HL-60/S4 treated with phorbol 12-myristate 13-acetate at 8.2 ng/mL for 4 days and 3 days (cell line): ENCODE measurements at regions not wholly inside any gene's neighbourhood (a gene's known extent, or its start where the extent isn't known, plus 50 kb on each side); places are given as distances from the start of the nearest gene placed in this dataset.

Experiments
- in situ Hi-C: fragments of 300-500 bp; cut with MboI; formaldehyde crosslinking; loops from 2 replicates; pipeline ENCODE4 v1.15.0; 2022; ENCODE audit warnings: low sequenced_read_pairs

- in situ Hi-C loops = no loop called here
Measured at GRCh38 chr7:41028580-41028979, 674.3 kb downstream of the INHBA start.

DNA sequence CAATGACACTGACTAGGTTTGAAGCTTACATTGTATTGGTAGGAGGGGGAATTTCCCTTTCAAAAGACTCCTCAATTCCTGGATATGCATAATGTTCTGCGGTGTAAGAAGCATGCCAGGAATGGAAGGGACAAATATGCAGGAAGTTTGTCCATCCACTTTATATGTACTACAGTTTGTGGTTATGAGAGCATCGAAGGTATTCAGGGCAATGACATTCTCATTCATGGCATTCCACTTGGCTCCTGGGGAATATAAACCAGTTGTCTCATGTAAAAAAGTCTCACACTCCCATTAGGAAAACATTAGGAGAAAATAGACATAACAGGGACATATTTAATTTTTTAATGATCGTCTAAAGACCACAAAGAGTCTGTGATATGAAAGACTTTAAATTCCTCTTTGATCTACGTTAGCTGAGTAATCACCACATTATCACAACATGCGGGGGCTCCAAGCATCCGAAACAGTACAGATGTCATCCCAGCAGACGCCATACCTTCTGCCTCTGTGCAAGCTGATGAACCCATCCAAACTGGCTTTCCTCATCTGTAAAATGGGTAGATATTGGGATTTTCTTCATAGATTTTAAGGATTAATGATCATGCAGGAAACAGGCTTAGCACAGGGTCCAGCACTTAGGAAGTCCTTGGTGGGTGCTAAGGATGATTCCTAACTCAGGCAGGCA, 675.3 kb downstream of the INHBA start:
- in situ Hi-C loops = no loop called here

GRCh38 chr7:41024126-41024525, 678.8 kb downstream of the INHBA start:
- in situ Hi-C loops = loop anchor here (25.0 kb wide), 1 partner anchor 663 kb away; no protein-coding TSS in a partner anchor

DNA sequence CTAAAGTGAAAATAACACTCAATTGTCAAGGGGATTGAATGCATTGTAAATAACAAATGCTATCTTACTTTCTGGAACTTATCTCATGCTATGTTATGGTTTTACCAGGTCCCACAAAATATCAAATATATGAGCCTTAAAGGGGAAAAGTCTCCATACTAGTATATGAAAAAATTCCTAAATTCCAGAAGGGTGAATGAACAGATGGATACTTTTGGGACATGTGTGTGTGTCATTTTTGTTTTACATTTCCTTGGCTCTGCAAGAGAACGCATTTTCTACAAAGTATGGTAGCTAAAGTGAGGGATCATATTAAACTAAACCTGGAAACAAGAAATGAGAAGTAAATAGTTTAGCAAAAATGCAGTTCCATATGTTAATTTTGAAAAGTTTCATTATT, 682.8 kb downstream of the INHBA start:
- in situ Hi-C loops = loop anchor here (25.0 kb wide), 1 partner anchor 667 kb away; no protein-coding TSS in a partner anchor

- in situ Hi-C loops = loop anchor here (25.0 kb wide), 1 partner anchor 674 kb away; no protein-coding TSS in a partner anchor
Measured at GRCh38 chr7:41013117-41013516, 689.8 kb downstream of the INHBA start.

GRCh38 chr7:41012041-41012440, 690.8 kb downstream of the INHBA start:
- in situ Hi-C loops = loop anchor here (25.0 kb wide), 1 partner anchor 675 kb away; no protein-coding TSS in a partner anchor

DNA sequence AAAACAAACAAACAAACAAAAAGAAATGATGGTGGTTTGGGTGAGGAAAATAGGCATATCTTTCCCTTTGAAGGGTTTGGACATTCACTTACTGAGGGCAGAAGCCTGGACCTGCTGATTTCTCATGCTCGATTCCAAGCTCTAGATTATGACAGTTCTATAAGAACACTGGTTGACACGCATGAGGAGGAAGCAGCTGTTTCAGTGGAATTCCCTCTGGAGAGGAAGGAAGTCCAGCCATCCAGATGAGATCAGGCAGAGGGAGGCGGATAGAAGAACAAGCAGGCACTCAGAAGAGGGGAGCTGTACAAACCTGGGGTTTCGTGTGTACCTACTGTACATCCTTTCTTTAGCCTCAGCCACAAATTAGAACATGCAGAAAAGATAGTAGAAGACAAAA, 691.9 kb downstream of the INHBA start:
- in situ Hi-C loops = loop anchor here (25.0 kb wide), 1 partner anchor 676 kb away; no protein-coding TSS in a partner anchor

- in situ Hi-C loops = loop anchor here (25.0 kb wide), 1 partner anchor 677 kb away; no protein-coding TSS in a partner anchor
Measured at GRCh38 chr7:41010418-41010817, 692.5 kb downstream of the INHBA start.

DNA sequence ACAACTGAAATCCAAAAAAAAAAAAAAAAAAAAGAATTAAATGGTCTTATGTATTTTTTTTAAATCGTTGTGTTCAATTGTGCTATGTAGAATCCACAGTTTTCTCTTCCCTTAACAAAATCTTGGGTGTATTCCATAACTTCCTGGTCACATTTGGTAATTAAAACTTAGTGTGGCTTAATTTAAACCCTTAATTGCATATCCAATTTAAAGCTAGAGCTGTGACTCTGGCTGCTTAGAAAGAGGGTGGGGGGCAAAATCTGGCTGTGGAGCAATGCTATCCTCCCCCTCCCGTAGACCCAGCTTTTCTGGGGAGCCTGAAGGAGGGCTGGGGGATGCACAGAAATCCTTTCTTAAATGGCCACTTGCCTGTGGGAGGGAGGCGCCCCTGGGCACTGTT, 695.1 kb downstream of the INHBA start:
- in situ Hi-C loops = loop anchor here (25.0 kb wide), 1 partner anchor 679 kb away; no protein-coding TSS in a partner anchor

DNA sequence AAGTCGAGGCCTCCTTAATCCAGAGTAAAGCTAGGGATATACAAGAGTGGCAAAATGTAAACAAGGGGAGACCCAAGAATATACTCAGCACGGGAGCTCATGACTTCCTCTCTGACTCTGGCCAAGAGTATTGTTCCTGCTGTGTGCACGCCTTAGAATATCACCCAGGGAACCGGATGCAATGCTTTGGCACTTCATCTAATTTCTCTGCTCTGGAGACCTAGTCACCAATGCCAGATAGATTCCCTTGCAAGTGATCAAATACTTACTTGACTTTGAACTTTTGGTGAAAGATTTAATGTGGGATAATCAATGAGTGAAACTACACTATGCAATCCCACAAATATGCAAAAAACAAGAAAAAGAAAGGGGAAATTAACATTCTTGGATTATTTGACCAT, 695.5 kb downstream of the INHBA start:
- in situ Hi-C loops = loop anchor here (25.0 kb wide), 1 partner anchor 680 kb away; no protein-coding TSS in a partner anchor

DNA sequence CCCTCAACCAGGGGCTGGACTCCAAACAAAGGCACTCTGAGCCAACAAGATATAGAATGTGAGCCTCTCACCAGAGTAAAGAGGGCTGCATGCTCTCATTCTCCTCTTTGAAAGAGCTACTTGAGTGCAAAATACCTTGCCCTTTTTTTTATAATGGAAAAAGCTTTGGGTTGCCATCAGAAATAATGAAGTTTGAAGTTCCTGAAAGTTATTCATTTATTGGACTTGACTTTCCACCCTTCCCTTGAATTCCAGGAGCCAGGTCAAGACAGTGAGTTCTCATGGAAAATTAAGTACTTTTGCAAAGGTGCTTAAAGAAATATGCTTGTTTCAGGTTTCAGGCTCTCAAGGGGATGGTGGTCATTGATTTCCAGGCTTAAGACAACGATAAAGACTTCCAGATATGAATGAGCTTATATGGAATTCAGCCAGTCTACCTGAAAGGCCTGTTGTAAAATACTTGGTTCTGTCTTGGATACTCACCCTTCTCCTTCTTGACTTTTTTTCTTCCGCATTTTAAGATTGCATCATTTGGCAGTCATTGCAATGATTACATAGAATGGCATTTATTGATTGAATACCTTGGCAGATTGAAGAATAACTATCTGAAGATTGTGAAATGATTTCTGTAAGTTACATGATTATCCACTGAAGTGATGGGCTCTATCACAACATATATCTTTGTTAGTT, 696.4 kb downstream of the INHBA start:
- in situ Hi-C loops = loop anchor here (25.0 kb wide), 1 partner anchor 681 kb away; no protein-coding TSS in a partner anchor

GRCh38 chr7:41005374-41005901, 697.5 kb downstream of the INHBA start:
- in situ Hi-C loops = loop anchor here (25.0 kb wide), 1 partner anchor 682 kb away; no protein-coding TSS in a partner anchor

DNA sequence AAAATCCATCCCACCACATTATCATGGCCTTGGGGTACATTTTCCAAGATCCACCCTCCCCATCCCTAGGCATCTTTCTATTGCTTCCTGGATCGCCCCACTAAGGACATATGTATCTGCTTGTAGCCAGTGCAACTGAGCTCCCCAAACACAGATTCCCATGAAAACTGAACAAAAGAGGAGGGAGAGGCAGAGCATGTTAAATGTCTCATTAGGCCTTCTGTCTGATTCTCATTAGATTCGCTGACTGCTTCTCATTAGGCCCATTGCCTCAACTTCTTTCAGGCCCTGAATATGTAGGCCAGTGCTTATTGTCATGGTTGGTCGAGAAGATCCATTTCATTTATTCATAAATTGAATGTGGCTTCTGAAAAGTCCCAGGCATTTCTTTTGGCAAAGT, 698.9 kb downstream of the INHBA start:
- in situ Hi-C loops = loop anchor here (25.0 kb wide), 1 partner anchor 683 kb away; no protein-coding TSS in a partner anchor

DNA sequence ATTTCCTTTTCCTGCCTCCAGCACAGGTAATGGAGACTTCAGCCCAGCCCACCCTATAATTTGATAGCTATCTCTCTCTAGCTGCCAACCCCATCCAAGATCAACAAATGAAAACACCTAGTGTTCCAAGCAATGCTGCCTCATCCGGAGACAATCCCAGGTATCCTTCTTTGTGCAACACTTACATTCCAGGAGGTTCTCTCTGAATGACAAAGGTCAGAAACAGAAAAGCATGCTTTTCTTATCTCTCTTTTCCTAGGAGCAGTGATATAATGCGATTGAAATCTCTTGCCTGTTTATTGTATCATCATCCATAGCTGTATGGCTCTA, 699.3 kb downstream of the INHBA start:
- in situ Hi-C loops = loop anchor here (25.0 kb wide), 1 partner anchor 684 kb away; no protein-coding TSS in a partner anchor

DNA sequence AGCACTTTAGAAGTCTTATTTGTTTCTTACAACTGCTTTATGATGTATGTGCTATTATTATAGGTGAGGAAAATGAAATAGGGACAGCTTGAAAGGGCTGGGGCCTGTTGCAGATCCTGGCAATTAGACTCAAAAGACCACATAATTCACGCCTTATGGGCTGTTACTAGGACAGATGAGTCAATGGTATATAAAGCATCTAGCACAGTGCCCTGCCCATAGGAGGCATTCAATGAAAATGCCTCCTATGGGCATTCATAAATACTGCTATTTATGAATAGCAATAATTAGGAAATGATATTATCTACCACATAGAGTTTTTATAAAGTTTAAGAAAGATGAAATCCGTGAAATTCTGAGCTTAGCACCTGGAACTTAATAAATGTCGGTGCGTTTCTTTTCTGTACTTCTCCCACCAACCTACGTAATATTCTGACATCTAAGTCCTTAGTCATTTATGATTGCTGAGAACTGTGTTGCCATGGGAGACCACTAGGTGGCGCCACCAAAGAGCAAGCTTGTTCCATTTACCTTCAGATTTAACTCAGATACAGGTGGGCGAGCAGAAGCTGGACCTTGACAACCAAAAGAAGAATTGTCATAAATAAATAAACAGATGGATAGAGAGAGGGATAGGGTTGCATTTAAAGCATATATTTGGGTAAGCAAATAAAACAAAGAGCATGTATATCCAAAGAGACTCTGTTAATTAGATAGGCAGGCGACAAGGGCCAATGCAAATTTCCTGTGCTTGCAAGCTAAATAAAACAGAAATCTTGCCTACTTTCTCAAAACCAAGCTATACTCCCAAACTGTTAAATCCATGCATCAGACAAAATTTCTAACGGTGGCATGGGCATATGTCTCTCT, 699.9 kb downstream of the INHBA start:
- in situ Hi-C loops = loop anchor here (25.0 kb wide), 1 partner anchor 684 kb away; no protein-coding TSS in a partner anchor

DNA sequence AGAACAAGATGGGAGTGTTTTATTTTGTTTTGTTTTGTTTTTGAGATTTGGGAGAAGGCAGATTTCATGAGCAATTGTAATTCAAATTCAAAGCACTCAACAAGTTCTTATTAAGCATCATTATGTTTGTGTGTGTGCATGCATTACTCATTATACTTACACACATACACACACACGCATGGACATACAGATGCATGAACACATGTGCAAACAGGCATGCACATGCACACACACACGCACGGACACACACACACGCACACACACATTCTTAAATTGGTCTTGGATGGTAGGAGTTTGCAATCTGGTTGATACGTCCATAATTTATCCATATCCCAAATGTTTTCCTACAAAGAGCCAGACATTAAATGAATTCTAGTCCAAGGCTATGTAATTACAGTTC, 702.8 kb downstream of the INHBA start:
- in situ Hi-C loops = loop anchor here (25.0 kb wide), 1 partner anchor 687 kb away; no protein-coding TSS in a partner anchor

- in situ Hi-C loops = no loop called here
Measured at GRCh38 chr7:40996233-40996677, 706.6 kb downstream of the INHBA start.

DNA sequence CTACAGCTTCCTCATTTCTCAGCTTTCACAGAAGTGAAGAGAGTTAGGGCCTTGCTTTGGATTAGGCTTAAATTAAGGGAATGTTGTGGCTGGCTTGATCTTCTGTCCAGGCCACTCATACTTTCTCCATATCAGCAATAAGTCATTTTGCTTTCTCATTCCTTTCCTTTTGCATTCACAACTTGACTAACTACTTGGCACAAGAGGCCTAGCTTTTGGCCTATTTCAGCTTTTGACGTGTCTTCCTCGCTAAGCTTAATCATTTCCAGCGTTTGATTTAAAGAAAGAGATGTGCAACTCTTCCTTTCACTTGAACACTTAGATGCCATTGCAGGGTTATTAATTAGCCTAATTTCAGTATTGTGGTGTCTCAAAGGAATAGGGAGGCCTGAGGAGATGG, 712.0 kb downstream of the INHBA start:
- in situ Hi-C loops = no loop called here

GRCh38 chr7:40987571-40987970, 715.3 kb downstream of the INHBA start:
- in situ Hi-C loops = no loop called here

DNA sequence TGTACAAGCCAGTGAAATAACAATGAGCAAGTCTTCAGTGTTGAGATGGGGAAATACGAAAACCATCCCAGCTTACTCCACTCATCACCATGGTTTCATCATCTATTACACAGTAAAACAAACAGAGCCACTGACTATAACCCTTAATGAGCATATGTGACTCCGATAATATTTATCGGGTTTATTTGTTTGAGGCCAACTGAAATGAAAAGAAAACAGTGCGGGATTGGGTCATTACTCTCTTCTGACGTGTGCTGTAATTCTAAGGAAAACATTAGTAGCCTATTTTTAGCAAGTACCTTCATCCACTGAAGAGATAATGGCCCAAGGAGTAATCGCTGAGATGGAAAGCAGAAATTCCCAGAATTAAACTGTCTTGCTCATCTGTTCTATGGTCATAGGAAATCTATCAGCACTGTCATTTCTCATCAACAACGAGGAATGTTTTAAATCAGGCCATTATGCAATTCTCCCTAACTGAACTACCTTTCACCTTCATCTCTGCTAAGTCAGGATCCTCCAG, 716.5 kb downstream of the INHBA start:
- in situ Hi-C loops = no loop called here
